ENCODE measurements at regions not wholly inside any gene's neighbourhood (a gene's known extent, or its start where the extent isn't known, plus 50 kb on each side); places are given as distances from the start of the nearest gene placed in this dataset.
"Not testable (repeated sequence)": the region's sequence is repeated elsewhere in the genome, so short reads cannot be mapped to it uniquely, and the experiment has no call there.

GRCh38 chr14:28382444-28383190, 384.0 kb upstream of the FOXG1 start:
- DNase-seq: no peak

DNA sequence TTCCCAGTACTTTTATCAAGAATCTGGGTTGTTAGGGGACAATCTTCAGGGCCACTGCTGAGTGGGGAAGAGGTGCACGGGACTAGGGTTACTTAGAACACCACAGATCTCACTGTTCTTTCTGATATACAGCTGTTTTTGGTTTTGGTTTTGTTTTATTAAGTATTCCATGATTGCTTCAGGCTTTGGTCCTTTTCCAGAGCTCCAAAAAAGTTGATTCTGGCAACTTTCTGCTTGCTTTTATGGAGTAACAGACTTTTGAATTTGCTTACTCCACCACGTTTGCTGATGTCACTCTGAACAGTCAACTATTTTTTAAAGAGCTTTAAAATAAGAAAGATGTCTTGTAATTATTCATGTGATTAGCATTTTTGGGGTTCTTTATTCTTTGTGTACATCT, 368.1 kb upstream of the FOXG1 start:
- no peak for DNase-seq

- DNase-seq: not testable (repeated sequence)
Observed at GRCh38 chr14:28401705-28402104, 364.9 kb upstream of the FOXG1 start.

DNA sequence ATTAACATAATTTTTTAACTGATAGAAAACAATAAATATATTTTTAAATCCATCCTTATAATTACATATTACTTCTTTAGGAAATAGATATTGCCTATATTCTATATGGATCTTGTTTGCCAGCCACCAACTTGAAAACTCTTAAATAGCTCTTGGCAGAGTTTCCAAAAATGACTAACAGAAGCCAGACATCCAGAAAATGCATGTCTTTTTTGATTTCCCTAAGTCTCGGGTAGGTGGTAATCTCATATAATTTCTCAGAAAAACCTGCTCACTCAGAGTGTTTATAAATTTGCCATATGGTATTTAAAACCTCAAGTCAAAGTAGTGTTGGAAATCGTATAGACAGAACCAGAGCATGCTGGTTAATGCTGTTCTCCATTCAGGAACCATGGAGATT, 360.4 kb upstream of the FOXG1 start:
- no peak for DNase-seq

DNA sequence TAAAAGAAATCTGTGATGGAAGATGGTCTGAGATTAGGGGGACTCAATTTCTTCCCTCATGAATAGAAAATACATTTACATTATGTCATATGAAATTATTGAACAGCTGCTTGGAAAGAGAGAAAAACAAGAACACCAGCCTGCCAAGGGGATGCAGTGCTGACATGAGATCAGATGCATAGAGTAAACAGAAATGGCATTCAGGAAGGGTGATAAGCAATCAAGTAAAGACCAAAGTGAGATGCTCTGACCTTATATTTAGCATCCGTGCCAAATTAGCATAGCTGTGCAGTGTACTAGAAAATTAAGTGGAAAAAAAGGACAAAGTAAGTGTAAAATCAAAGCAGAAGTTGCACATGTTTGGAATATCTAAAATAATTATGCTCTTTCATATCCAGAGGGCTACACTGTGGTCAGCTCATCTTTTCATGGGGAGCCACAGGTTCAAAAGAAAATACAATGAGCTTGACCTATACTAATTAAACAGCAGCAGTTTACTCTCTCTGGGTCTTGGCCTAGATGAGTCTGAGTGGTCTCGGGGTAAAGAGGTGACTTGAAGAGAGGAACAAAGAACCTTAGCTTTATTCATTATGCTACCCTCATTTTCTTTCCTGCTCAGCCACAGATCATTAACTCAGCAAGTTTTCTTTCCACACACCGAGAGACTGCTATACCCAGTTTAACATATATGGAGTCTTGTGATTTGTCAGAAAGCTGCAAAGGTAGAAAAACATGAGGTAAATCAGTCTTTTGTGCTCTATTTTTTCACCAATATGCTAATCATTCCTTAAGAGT, 359.4 kb upstream of the FOXG1 start:
- DNase-seq: no peak

DNA sequence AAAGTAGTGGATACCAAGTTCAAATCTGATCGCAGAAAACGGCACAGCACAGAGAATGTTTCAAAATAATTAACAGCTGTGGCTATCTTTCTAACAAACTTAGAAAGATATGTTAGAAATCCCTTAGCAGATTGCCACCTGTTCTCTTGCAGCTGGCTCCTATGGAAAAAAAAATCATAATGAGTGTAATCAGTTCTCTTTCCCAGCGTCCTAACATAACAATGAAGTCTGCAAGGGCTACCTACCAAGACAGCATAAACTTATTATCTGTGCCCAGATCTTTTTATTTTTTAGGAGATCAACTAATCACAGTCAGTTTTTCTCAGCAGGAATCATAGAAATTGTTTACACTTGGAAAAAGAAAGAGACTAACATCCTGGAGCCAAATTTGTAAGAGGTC, 358.6 kb upstream of the FOXG1 start:
- no peak for DNase-seq

GRCh38 chr14:28412077-28412476, 354.5 kb upstream of the FOXG1 start:
- DNase-seq: no peak

- DNase-seq: no peak
Observed at GRCh38 chr14:28426960-28427359, 339.6 kb upstream of the FOXG1 start.

DNA sequence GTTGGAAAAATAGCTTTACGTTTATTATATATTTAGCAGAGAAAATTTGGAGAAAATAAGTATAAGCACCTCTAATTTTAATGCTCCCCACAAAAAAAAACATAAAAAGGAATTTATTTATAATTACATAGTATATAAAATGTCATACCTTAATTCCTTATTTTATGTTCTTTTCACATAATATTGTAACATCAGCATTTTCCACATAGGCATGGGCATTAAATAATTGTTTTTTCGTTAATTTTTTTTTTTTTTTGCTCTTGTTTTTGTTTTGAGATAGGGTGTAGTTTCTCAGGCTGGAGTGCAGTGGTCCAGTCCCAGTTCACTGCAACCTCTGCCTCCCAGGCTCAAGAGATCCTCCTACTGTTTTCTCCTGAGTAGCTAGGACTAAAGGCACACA, 329.8 kb upstream of the FOXG1 start:
- DNase-seq: no peak

GRCh38 chr14:28461389-28461788, 305.2 kb upstream of the FOXG1 start:
- no peak for DNase-seq

DNA sequence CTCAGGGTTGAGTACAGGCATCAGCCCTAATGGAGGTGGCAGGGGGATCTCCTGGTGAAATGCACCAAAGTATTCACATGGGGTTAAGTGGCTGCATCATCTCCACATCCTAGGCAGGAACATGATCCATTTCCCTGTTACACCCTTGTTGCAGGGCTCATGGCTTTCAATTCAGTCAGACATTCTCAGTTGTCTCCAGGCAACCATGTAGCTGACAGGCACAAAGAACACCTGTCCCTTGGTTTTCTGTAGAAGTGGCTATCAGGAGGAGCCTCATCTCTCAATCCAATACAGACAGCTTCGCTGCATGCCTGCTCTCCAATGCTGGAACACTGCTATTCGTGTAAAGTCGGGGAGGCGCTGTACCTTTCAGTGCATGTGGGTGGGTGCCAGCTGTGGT, 299.0 kb upstream of the FOXG1 start:
- DNase-seq: no peak

GRCh38 chr14:28468191-28469151, 298.1 kb upstream of the FOXG1 start:
- no peak for DNase-seq

GRCh38 chr14:28482251-28483040, 284.1 kb upstream of the FOXG1 start:
- DNase-seq: no peak

GRCh38 chr14:28483506-28483905, 283.1 kb upstream of the FOXG1 start:
- no peak for DNase-seq

DNA sequence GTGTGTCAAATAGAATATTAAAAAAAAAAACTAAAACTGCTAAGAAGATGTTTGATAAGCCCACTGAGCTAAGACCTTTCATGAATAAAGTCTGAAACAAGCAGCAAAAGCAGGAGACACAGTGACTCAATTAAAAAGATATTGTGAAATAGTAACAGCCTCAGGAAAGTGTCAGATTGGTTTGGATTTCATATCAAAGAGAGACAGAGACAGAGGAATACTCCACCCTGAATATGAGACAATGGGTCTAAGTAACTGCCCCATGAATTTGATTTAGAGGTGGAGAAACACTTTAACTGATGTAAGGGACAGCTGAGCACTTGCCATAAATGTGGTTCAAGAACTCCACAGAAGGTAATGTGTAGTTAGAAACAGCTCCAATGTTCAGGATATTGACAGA, 277.9 kb upstream of the FOXG1 start:
- DNase-seq: no peak

- no peak for DNase-seq
Observed at GRCh38 chr14:28493516-28493915, 273.1 kb upstream of the FOXG1 start.

DNA sequence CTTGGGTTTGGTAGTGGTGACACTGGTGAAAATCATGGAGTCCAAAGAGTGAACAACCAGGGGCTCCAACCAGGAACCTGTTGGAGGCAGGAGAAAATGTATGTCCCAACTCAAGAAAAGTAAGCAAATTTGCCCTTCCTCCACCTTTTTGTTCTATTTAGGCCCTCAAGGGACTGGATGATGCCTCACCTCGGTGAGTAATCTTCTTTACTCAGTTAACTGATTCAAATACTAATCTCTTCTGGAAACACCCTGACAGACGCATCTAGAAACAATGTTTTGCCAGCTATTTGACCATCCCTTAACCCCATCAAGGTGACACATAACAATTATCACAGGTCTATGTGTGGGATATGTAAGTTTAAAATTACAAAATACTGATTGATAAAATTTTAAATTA, 272.4 kb upstream of the FOXG1 start:
- no peak for DNase-seq

DNA sequence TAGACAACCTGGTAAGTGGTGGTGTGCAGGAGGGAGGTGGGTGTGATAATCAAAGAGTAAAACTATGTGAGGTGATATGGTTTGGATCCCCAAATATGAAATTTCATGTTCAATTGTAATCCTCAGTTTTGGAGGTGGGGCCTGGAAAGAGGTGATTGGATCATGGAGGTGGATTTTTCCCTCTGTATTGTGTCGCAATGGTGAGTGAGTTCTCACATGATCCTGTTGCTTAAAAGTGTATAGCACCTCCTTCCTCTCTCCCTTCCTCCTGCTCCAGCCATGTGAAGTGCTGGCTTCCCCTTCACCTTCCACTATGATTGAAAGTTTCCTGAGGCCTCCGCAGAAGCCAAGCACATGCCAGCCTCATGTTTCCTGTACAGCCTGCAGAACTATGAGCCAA, 270.2 kb upstream of the FOXG1 start:
- DNase-seq: no peak

GRCh38 chr14:28502517-28502916, 264.1 kb upstream of the FOXG1 start:
- DNase-seq: no peak

- no peak for DNase-seq
Observed at GRCh38 chr14:28515571-28515970, 251.0 kb upstream of the FOXG1 start.

- no peak for DNase-seq
Observed at GRCh38 chr14:28536889-28537288, 229.7 kb upstream of the FOXG1 start.

- DNase-seq: no peak
Observed at GRCh38 chr14:28542040-28542439, 224.5 kb upstream of the FOXG1 start.
